Posterior cingulate gyrus (tissue), 11 donors: ENCODE measurements at regions not wholly inside any gene's neighbourhood (a gene's known extent, or its start where the extent isn't known, plus 50 kb on each side); places are given as distances from the start of the nearest gene placed in this dataset.

Experiments
- DNase-seq, 10 donors: peaks; one replicate each; pipeline versions ENCODE4 v3.0.0 to v3.0.0-alpha.2; 2020 to 2021; ENCODE audit warnings: mixed read lengths in 3 of 10
- intact Hi-C: fragments of 100-400 bp; cut with DNase I; formaldehyde crosslinking; loops from one replicate; pipeline ENCODE4 v1.15.1; 2023

- intact Hi-C loops: no loop called here
- DNase-seq: peak in 1 of 10 donors; percentile 43
Measured at GRCh38 chr13:111594606-111595005, 274.2 kb downstream of the TEX29 start.

GRCh38 chr13:111595276-111595675, 274.8 kb downstream of the TEX29 start:
- intact Hi-C loops: no loop called here
- DNase-seq: peak in 1 of 10 donors; percentile 28

DNA sequence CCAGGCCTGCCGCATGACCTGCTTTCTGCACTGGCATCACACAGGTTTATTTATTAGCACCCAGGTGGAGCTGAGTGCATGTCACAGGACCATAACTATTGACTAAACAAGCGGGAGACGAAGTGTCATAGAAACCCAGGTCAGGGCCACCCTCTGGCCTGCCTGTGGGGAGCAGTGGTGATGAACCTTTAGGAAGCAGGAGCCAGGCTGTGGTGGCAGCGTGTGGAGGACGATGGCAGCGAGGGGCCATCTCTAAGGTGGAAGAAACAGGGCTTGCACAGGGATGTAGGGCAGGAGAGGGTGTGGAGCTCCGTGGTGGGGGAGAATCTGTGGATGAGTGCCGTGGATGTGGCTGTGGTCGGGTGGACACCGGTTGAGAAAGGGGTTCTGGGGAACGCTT, 275.3 kb downstream of the TEX29 start:
- DNase-seq: peak in 1 of 10 donors; percentile 47
- intact Hi-C loops: no loop called here

- intact Hi-C loops: no loop called here
- no peak for DNase-seq
Measured at GRCh38 chr13:111597191-111597611, 276.8 kb downstream of the TEX29 start.

- peak in 1 of 10 donors; percentile 35 for DNase-seq
- intact Hi-C loops: no loop called here
Measured at GRCh38 chr13:111597618-111598017, 277.2 kb downstream of the TEX29 start.

- intact Hi-C loops: no loop called here
- peak in 1 of 10 donors; percentile 35 for DNase-seq
Measured at GRCh38 chr13:111598747-111599146, 278.3 kb downstream of the TEX29 start.

GRCh38 chr13:111599791-111600190, 279.3 kb downstream of the TEX29 start:
- peak in 1 of 10 donors; percentile 63 for DNase-seq
- intact Hi-C loops: no loop called here

DNA sequence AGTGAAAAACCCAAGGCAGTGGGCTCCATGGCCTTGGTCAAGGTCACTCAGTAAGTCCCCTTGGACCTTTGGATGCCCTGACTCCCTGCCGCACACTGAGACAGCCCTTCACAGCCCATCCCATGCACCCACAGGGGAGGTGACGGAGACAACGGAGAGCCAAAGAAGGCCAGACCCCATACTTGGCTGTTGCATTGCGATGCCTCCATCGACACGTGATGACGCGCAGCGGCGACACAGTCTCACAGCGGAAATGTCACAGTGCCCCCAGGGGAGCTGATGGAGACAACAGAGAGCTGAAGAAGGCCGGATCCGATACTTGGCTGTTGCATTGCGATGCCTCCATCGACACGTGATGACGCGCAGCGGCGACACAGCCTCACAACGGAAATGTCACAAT, 282.4 kb downstream of the TEX29 start:
- intact Hi-C loops: no loop called here
- peak in 1 of 10 donors; percentile 57 for DNase-seq

- intact Hi-C loops: no loop called here
- peak in 1 of 10 donors; percentile 62 for DNase-seq
Measured at GRCh38 chr13:111604097-111604496, 283.7 kb downstream of the TEX29 start.

- intact Hi-C loops: no loop called here
- peak in 1 of 10 donors; percentile 7 for DNase-seq
Measured at GRCh38 chr13:111608556-111608955, 288.1 kb downstream of the TEX29 start.

- peak in 1 of 10 donors; percentile 20 for DNase-seq
- intact Hi-C loops: no loop called here
Measured at GRCh38 chr13:111609631-111610030, 289.2 kb downstream of the TEX29 start.

DNA sequence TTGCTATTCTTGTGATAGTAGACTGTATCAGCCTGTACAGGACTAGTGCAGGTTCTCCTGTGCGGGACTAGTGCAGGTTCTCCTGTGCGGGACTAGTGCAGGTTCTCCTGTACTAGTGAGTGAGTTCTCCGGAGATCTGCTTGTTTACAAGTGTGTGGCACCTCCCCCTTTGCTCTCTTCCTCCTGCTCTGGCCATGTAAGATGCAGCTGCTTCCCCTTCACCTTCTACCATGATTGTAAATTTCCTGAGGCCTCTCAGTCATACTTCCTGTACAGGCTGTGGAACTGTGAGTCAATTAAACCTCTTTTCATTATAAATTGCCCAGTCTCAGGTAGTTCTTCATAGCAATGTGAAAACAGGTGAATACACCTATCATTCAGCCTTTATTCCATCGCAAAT, 289.6 kb downstream of the TEX29 start:
- DNase-seq: peak in 1 of 10 donors; percentile 6
- intact Hi-C loops: no loop called here

DNA sequence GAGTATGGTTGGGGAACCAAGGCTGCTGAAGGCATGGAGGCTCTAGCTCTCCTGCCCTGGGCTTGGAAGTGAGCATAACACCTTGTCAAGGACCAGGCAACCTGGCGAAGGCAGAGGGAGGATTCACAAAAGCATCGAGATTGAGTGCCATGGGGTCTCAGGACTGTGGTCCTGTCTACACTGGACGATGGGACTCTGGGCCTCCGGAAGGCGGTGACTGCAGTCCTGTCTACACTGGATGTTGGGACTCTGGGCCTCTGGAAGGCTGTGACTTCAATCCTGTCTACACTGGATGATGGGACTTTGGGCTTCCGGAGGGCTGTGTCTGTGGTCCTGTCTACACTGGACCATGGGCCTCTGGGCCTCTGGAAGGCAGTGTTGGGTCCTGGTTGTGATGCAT, 290.4 kb downstream of the TEX29 start:
- DNase-seq: no peak
- intact Hi-C loops: no loop called here

GRCh38 chr13:111611651-111612050, 291.2 kb downstream of the TEX29 start:
- no peak for DNase-seq
- intact Hi-C loops: no loop called here

- intact Hi-C loops: no loop called here
- no peak for DNase-seq
Measured at GRCh38 chr13:111612886-111613285, 292.4 kb downstream of the TEX29 start.

DNA sequence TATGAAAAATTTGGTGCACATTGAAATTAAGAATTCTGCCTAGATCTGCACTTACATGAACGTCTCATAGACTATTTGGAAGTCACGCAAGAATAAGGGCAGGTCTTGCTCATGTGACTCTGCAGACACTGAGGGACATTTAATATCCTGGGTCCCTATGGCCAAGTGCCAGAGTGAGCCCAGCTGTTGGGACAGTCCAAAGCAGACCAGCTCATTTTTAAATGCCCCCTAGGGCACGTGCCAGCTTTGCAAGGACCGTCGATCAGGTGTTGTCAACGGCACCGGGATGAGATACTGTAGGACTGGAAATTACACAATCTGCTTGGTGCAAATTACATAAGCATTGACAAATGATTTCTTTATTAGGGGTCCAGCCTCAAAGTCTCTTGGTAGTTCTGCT, 293.6 kb downstream of the TEX29 start:
- DNase-seq: no peak
- intact Hi-C loops: no loop called here

GRCh38 chr13:111614613-111615012, 294.2 kb downstream of the TEX29 start:
- no peak for DNase-seq
- intact Hi-C loops: no loop called here

DNA sequence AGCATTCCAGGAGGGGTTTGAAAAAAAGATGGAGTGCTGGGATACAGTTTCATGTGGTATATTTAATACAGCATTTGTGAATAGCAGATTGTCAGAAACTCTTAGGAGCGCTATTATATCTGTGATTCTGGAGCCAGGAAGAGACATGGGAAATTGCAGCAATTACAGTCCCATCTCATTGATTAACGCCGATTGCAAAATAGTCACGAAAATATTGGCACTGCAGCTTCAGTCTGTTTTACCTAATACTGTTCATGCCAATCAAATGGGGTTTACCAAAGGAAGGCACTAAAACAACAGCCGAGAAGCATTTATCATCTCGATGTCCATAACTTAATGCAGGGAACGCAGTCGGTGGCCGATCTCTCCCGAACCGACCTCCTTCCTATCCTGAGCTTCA, 295.8 kb downstream of the TEX29 start:
- DNase-seq: no peak
- intact Hi-C loops: no loop called here

GRCh38 chr13:111620166-111620565, 299.7 kb downstream of the TEX29 start:
- no peak for DNase-seq
- intact Hi-C loops: no loop called here

- DNase-seq: no peak
- intact Hi-C loops: no loop called here
Measured at GRCh38 chr13:111620586-111620985, 300.1 kb downstream of the TEX29 start.

DNA sequence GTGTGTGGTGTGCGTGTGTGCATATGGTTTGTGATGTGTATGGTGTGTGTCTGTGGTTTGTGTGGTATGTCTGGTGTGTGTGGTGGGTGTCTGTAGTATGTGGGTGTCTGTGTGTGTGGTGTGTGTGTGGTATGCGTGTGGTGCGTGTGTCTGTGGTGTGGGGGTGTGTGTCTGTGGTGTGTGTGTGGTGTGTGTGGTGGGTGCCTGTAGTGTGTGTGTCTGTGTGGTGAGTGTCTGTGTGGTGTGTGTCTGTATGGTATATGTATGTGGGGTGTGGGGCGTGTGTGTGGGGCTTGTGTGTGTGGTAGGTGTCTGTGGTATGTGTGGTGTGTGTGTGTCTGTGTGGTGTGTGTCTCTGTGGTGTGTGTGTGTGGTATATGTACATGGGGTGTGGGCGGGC, 300.7 kb downstream of the TEX29 start:
- no peak for DNase-seq
- intact Hi-C loops: no loop called here

GRCh38 chr13:111622051-111622531, 301.6 kb downstream of the TEX29 start:
- intact Hi-C loops: no loop called here
- no peak for DNase-seq

DNA sequence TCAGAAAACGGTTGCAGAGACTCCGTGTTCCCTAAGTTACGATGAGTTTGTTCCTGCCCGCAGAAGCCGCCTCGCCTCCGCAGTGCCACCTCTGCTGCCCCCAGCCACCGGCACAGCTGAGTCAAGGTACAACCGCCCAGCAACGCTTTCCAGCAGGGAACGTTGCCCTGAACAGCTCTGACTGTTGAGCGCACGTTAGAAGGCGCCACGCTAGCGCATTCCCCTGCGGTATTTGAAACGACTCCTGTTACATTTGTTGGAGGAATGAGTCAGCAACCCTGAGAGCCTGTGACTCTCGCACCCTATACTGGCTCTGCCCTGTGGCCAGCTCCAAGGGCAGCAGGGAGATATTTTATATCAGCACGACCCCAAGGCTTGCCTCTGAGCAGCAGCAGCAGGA, 302.8 kb downstream of the TEX29 start:
- intact Hi-C loops: no loop called here
- no peak for DNase-seq
